PC-9 (cell line): ENCODE measurements at regions not wholly inside any gene's neighbourhood (a gene's known extent, or its start where the extent isn't known, plus 50 kb on each side); places are given as distances from the start of the nearest gene placed in this dataset.

Experiments
- BruUV-seq: library from RNA; stranded (reverse); fragments of 400-500 nt; replicated peaks from 2 replicates; lab custom pipeline; 2021; lab: Mats Ljungman, UMichigan
- CTCF ChIA-PET: fragments of 300-600 bp; sonication (Branson Sonifier 250); formaldehyde crosslinking; loops from one replicate; lab custom pipeline; 2022; ENCODE audit warnings: antibody characterized with exemption; lab: Charles Lee
- POLR2A ChIA-PET: fragments of 300-600 bp; sonication (Branson Sonifier 250); formaldehyde crosslinking; loops from one replicate; lab custom pipeline; 2022; ENCODE audit warnings: antibody characterized with exemption; ENCODE audit not compliant: unreplicated experiment; lab: Charles Lee
- DNase-seq, 2 experiments: peaks; one replicate each; pipeline versions ENCODE4 v3.0.0 to v3.0.0-alpha.2; 2015 to 2022; ENCODE audit warnings: mixed read lengths in 1 of 2
- H2AFZ ChIP-seq: fragments of 200-600 bp; sonication (generic); 2 replicates; pipeline ENCODE4 v1.8.1; 2017; ENCODE audit warnings: antibody characterized with exemption
- H3F3A ChIP-seq: fragments of 200-600 bp; sonication (generic); 2 replicates; pipeline ENCODE4 v1.8.1; 2017; ENCODE audit warnings: antibody characterized with exemption, mild to moderate bottlenecking, low read depth; ENCODE audit not compliant: insufficient read depth
- H3K27ac ChIP-seq: fragments of 200-600 bp; sonication (generic); 2 replicates; pipeline ENCODE4 v1.6.1; 2016; ENCODE audit warnings: mixed run types
- H3K27me3 ChIP-seq: fragments of 200-600 bp; sonication (generic); 2 replicates; pipeline ENCODE4 v1.6.1; 2016; ENCODE audit warnings: low read depth, mixed run types; ENCODE audit not compliant: insufficient read depth
- H3K36me3 ChIP-seq: fragments of 200-600 bp; sonication (generic); 2 replicates; pipeline ENCODE4 v1.6.1; 2016; ENCODE audit warnings: low read depth, mixed run types
- H3K4me1 ChIP-seq: fragments of 200-600 bp; sonication (generic); replicated peaks from 2 replicates; pipeline ENCODE4 v1.6.1; 2016; ENCODE audit warnings: mixed run types; ENCODE audit not compliant: insufficient read depth
- H3K4me2 ChIP-seq: fragments of 200-600 bp; sonication (generic); 2 replicates; pipeline ENCODE4 v1.6.1; 2017; ENCODE audit warnings: mixed run types
- H3K4me3 ChIP-seq: fragments of 200-600 bp; sonication (generic); 2 replicates; pipeline ENCODE4 v1.6.1; 2016; ENCODE audit warnings: mixed run types
- H3K79me2 ChIP-seq: fragments of 200-600 bp; sonication (generic); 2 replicates; pipeline ENCODE4 v1.6.1; 2017; ENCODE audit warnings: low read depth, mixed run types
- H3K9me2 ChIP-seq: fragments of 200-600 bp; sonication (generic); 2 replicates; pipeline ENCODE4 v1.8.1; 2017; ENCODE audit warnings: mild to moderate bottlenecking; ENCODE audit not compliant: insufficient read depth
- H3K9me3 ChIP-seq: fragments of 200-600 bp; sonication (generic); 2 replicates; pipeline ENCODE4 v1.8.1; 2016; ENCODE audit warnings: low read depth; ENCODE audit not compliant: insufficient read depth
- H4K20me1 ChIP-seq: fragments of 200-600 bp; sonication (generic); 2 replicates; pipeline ENCODE4 v1.8.1; 2017; ENCODE audit not compliant: insufficient read depth
- CTCF ChIP-seq: fragments of 200-600 bp; sonication (generic); conservative IDR thresholded peaks from 2 replicates; pipeline ENCODE4 v1.6.1; 2017; ENCODE audit warnings: mixed run types, antibody characterized with exemption, mild to moderate bottlenecking, moderate library complexity
- EZH2 ChIP-seq: fragments of 200-600 bp; sonication (generic); IDR thresholded peaks from 2 replicates; pipeline ENCODE4 v1.8.0; 2017; ENCODE audit warnings: antibody characterized with exemption, low read depth
- intact Hi-C: fragments of 100-400 bp; cut with micrococcal nuclease; formaldehyde crosslinking; loops from one replicate; pipeline ENCODE4 v1.10.0; 2022; ENCODE audit not compliant: unreplicated experiment

GRCh38 chr12:14188744-14189143 is 176.7 kb upstream of the ATF7IP start:
- no peak for DNase-seq
- H3K27ac ChIP-seq = no peak overlapping the region
- H4K20me1 ChIP-seq = no peaks in the 10 kb centered on the region
- ChIA-PET CTCF (no interaction called here), POLR2A (no interaction called here)
- no peaks in the 10 kb centered on the region for H3K9me3 ChIP-seq
- H2AFZ ChIP-seq = no peak overlapping the region
- no peak overlapping the region for H3K4me2 ChIP-seq
- intact Hi-C loops = no loop called here
- 0 out of 2 replicates have a peak, but pooled peaks cover 7% of the 10 kb centered on the region for H3K4me1 ChIP-seq
- no peaks in the 10 kb centered on the region for H3K27me3 ChIP-seq
- no peaks in the 10 kb centered on the region for H3F3A ChIP-seq
- H3K9me2 ChIP-seq = no peaks in the 10 kb centered on the region
- no peaks in the 10 kb centered on the region for H3K36me3 ChIP-seq
- TF ChIP-seq EZH2 = no peak
- H3K4me3 ChIP-seq = no peak overlapping the region
- H3K79me2 ChIP-seq = no peaks in the 10 kb centered on the region
- BruUV-seq = no TSS peak

DNA sequence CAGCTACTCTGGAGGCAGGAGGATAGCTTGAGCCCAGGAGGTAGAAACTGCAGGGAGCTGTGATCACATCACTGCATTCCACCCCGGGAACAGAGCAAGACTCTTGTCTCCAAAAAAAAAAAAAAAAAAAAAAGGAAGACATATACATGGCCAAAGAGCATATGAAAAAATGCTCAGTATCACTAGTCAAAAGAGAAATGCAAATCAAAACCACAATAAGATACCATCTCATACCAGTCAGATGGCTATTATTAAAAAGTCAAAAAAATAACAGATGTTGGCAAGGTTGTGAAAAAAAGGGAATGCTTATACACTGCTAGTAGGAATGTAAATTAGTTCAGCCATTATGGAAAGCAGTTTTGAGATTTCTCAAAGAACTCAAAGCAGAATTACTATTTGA is 174.8 kb upstream of the ATF7IP start:
- 0 out of 2 replicates have a peak, but pooled peaks cover 7% of the 10 kb centered on the region for H3K4me1 ChIP-seq
- ChIA-PET POLR2A (interaction anchor here (0.6 to 0.7 kb wide), 2 partner anchors 499 to 1740 kb away, joined by 4 read pairs; no protein-coding TSS in a partner anchor), CTCF (no interaction called here)
- peak in 1 of 2 experiments; percentile 37 for DNase-seq
- no peaks in the 10 kb centered on the region for H3K9me3 ChIP-seq
- no peak overlapping the region for H2AFZ ChIP-seq
- H4K20me1 ChIP-seq = no peaks in the 10 kb centered on the region
- intact Hi-C loops = no loop called here
- BruUV-seq = no TSS peak
- no peak overlapping the region for H3K4me2 ChIP-seq
- H3K36me3 ChIP-seq = no peaks in the 10 kb centered on the region
- no peaks in the 10 kb centered on the region for H3F3A ChIP-seq
- TF ChIP-seq CTCF = no peak
- no peaks in the 10 kb centered on the region for H3K27me3 ChIP-seq
- no peak overlapping the region for H3K27ac ChIP-seq
- H3K4me3 ChIP-seq = no peak overlapping the region
- H3K9me2 ChIP-seq = no peaks in the 10 kb centered on the region
- no peaks in the 10 kb centered on the region for H3K79me2 ChIP-seq

GRCh38 chr12:14191612-14192011 is 173.9 kb upstream of the ATF7IP start:
- DNase-seq = no peak
- no peak overlapping the region for H2AFZ ChIP-seq
- 0 out of 2 replicates have a peak, but pooled peaks cover 7% of the 10 kb centered on the region for H3K4me1 ChIP-seq
- ChIA-PET CTCF (no interaction called here), POLR2A (no interaction called here)
- no peaks in the 10 kb centered on the region for H4K20me1 ChIP-seq
- no peaks in the 10 kb centered on the region for H3K27me3 ChIP-seq
- no peak overlapping the region for H3K4me3 ChIP-seq
- no peaks in the 10 kb centered on the region for H3K79me2 ChIP-seq
- no TSS peak for BruUV-seq
- H3K9me2 ChIP-seq = no peaks in the 10 kb centered on the region
- H3K4me2 ChIP-seq = no peak overlapping the region
- H3F3A ChIP-seq = no peaks in the 10 kb centered on the region
- no peak for TF ChIP-seq CTCF
- TF ChIP-seq EZH2 = no peak
- H3K27ac ChIP-seq = no peak overlapping the region
- no peaks in the 10 kb centered on the region for H3K36me3 ChIP-seq
- H3K9me3 ChIP-seq = no peaks in the 10 kb centered on the region
- intact Hi-C loops = no loop called here

- Histone ChIP-seq H3K4me3 (no peak overlapping the region), H3K4me2 (no peak overlapping the region), H4K20me1 (no peaks in the 10 kb centered on the region), H3K9me3 (no peaks in the 10 kb centered on the region), H3K4me1 (no peaks in the 10 kb centered on the region), H3K36me3 (no peaks in the 10 kb centered on the region), H3K79me2 (no peaks in the 10 kb centered on the region), H3K27me3 (no peaks in the 10 kb centered on the region), H3K9me2 (no peaks in the 10 kb centered on the region), H2AFZ (no peak overlapping the region), H3F3A (no peaks in the 10 kb centered on the region), H3K27ac (no peak overlapping the region)
- POLR2A ChIA-PET = no interaction called here
- no TSS peak for BruUV-seq
- no peak for DNase-seq
- CTCF ChIA-PET = no interaction called here
- TF ChIP-seq EZH2 (no peak), CTCF (no peak)
- intact Hi-C loops = no loop called here
Measured at GRCh38 chr12:14193639-14194038, 171.8 kb upstream of the ATF7IP start.
